ENCODE measurements at regions not wholly inside any gene's neighbourhood (a gene's known extent, or its start where the extent isn't known, plus 50 kb on each side); places are given as distances from the start of the nearest gene placed in this dataset.

DNA sequence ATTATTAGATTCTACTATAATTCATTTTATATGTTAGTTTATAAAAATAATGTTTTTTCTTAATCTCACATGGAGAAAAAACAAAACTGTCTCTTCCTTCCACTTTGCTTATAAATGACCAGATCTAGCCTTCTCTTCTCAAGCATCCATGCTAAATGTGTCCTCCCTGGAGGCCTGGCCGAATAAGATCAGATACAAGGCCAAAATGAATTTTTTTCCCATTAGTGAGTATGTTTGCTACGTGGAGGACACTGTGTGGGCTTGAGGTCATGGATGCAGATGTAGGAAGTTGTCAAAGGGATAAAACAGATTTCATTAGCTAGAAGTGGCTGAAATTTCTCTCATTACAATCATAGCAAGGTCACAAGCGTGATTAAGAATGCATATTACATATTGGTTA, 1244.9 kb upstream of the SEL1L start:
- intact Hi-C loops (cut with micrococcal nuclease) (no loop called here), dilution Hi-C loops (cut with MboI; ENCODE audit: extremely low pct_ligation_motif_present, low sequenced_read_pairs) (no loop called here)
- Histone ChIP-seq H3K9me1 (replicated peaks; ENCODE audit: control insufficient read depth, extremely low read depth, insufficient read depth, low read length) (no peaks in the 10 kb centered on the region), H3K9ac (replicated peaks; ENCODE audit: extremely low read depth, insufficient read depth, low read length) (no peak overlapping the region), H3K27ac (ENCODE audit: insufficient read depth, low read depth, low read length) (no peak overlapping the region), H3K79me2 (ENCODE audit: control insufficient read depth, insufficient read depth, low read length) (no peaks in the 10 kb centered on the region), H3K4me2 (ENCODE audit: insufficient read depth, low read length) (no peak overlapping the region), H3K27me3 (ENCODE audit: control insufficient read depth in 2 of 2, insufficient read depth in 2 of 2, low read length in 2 of 2) (no peaks in the 10 kb centered on the region), H3K36me3 (ENCODE audit: control insufficient read depth in 2 of 2, extremely low read depth in 1 of 2, insufficient read depth in 2 of 2, low read length in 2 of 2) (no peaks in the 10 kb centered on the region), H3K4me3 (replicated peaks in 1 of 3; ENCODE audit: insufficient read depth in 1 of 3, low read depth in 1 of 3, low read length in 3 of 3) (no peak overlapping the region), H3K4me1 (ENCODE audit: control insufficient read depth, extremely low read depth, insufficient read depth, low read length) (no peaks in the 10 kb centered on the region), H4K20me1 (replicated peaks; ENCODE audit: control insufficient read depth, extremely low read depth, insufficient read depth, low read length) (no peaks in the 10 kb centered on the region), H3K9me3 (replicated peaks; ENCODE audit: control insufficient read depth, insufficient read depth, low read length) (peaks cover 2% of the 10 kb centered on the region), H2AFZ (ENCODE audit: low read depth, low read length) (no peak overlapping the region)
- BruUV-seq (replicated peaks) = no TSS peak
- POLR2A ChIA-PET = no interaction called here
- TF ChIP-seq, protein P1, sequence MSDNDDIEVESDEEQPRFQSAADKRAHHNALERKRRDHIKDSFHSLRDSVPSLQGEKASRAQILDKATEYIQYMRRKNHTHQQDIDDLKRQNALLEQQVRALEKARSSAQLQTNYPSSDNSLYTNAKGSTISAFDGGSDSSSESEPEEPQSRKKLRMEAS (IDR thresholded peaks at IDR 0.05; ENCODE audit: insufficient read depth, insufficient read length) = no peak
- TF ChIP-seq, protein P2, sequence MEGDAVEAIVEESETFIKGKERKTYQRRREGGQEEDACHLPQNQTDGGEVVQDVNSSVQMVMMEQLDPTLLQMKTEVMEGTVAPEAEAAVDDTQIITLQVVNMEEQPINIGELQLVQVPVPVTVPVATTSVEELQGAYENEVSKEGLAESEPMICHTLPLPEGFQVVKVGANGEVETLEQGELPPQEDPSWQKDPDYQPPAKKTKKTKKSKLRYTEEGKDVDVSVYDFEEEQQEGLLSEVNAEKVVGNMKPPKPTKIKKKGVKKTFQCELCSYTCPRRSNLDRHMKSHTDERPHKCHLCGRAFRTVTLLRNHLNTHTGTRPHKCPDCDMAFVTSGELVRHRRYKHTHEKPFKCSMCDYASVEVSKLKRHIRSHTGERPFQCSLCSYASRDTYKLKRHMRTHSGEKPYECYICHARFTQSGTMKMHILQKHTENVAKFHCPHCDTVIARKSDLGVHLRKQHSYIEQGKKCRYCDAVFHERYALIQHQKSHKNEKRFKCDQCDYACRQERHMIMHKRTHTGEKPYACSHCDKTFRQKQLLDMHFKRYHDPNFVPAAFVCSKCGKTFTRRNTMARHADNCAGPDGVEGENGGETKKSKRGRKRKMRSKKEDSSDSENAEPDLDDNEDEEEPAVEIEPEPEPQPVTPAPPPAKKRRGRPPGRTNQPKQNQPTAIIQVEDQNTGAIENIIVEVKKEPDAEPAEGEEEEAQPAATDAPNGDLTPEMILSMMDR (IDR thresholded peaks at IDR 0.05; ENCODE audit: extremely low read depth in 1 of 2, insufficient read depth in 1 of 2, low read depth in 1 of 2, low read length in 2 of 2) = no peak
- TF ChIP-seq FOS (IDR thresholded peaks at IDR 0.05; ENCODE audit: borderline replicate concordance, insufficient read depth, low read length) (no peak), EZH2 (IDR thresholded peaks at IDR 0.05; ENCODE audit: borderline replicate concordance, low read depth, low read length, severe bottlenecking) (no peak), GATA2 (IDR thresholded peaks at IDR 0.05; ENCODE audit: insufficient read depth, insufficient read length, low read depth, low read length) (no peak), MYC (IDR thresholded peaks at IDR 0.05; ENCODE audit: low read depth, low read length) (no peak), JUN (IDR thresholded peaks at IDR 0.05; ENCODE audit: borderline replicate concordance, insufficient read depth, insufficient read length, low read depth) (no peak), POLR2A (IDR thresholded peaks at IDR 0.05; ENCODE audit: low read depth, low read length) (no peak), POLR2AphosphoS5 (IDR thresholded peaks at IDR 0.05; ENCODE audit: insufficient read depth, low read depth, low read length) (no peak)
- CTCF ChIA-PET = no interaction called here
- FAIRE-seq (no peak), DNase-seq (ENCODE audit: low read depth, low spot score) (no peak)
